Smooth muscle cell (in vitro differentiated cells): ENCODE measurements at regions not wholly inside any gene's neighbourhood (a gene's known extent, or its start where the extent isn't known, plus 50 kb on each side); places are given as distances from the start of the nearest gene placed in this dataset.
"Not testable (repeated sequence)": the region's sequence is repeated elsewhere in the genome, so short reads cannot be mapped to it uniquely, and the experiment has no call there.

ENCODE experiments used
- DNase-seq: peaks from one replicate; lab custom pipeline; 2025; ENCODE audit not compliant: unreplicated experiment; lab: John Stamatoyannopoulos, UW
- H2AFZ ChIP-seq: fragments of 200-600 bp; sonication (generic); 2 replicates; pipeline ENCODE4 v1.6.0; 2016; ENCODE audit warnings: antibody characterized with exemption, low read depth, mild to moderate bottlenecking
- H3F3A ChIP-seq: fragments of 200-600 bp; sonication (generic); 2 replicates; pipeline ENCODE4 v1.6.0; 2017; ENCODE audit warnings: antibody characterized with exemption, low read depth
- H3K27ac ChIP-seq: fragments of 200-600 bp; sonication (generic); 2 replicates; pipeline ENCODE4 v1.5.1; 2016; ENCODE audit warnings: low read depth, mild to moderate bottlenecking
- H3K27me3 ChIP-seq: fragments of 200-600 bp; sonication (generic); 2 replicates; pipeline ENCODE4 v1.6.1; 2016; ENCODE audit warnings: low read depth, mild to moderate bottlenecking
- H3K36me3 ChIP-seq: fragments of 200-600 bp; sonication (generic); 2 replicates; pipeline ENCODE4 v1.5.1; 2016; ENCODE audit warnings: low read depth
- H3K4me1 ChIP-seq: fragments of 200-600 bp; sonication (generic); 2 replicates; pipeline ENCODE4 v1.5.1; 2016; ENCODE audit warnings: low read depth
- H3K4me2 ChIP-seq: fragments of 200-600 bp; sonication (generic); 2 replicates; pipeline ENCODE4 v1.6.0; 2016; ENCODE audit warnings: mild to moderate bottlenecking
- H3K4me3 ChIP-seq: fragments of 200-600 bp; sonication (generic); 2 replicates; pipeline ENCODE4 v1.5.1; 2016; ENCODE audit warnings: mild to moderate bottlenecking
- H3K79me2 ChIP-seq: fragments of 200-600 bp; sonication (generic); 2 replicates; pipeline ENCODE4 v1.6.0; 2016; ENCODE audit warnings: low read depth, mild to moderate bottlenecking
- H3K9ac ChIP-seq: fragments of 200-600 bp; sonication (generic); 2 replicates; pipeline ENCODE4 v1.6.0; 2016; ENCODE audit warnings: low read depth
- H3K9me3 ChIP-seq: fragments of 200-600 bp; sonication (generic); replicated peaks from 2 replicates; pipeline ENCODE4 v1.5.1; 2016; ENCODE audit warnings: low read depth
- H4K20me1 ChIP-seq: fragments of 200-600 bp; sonication (generic); 2 replicates; pipeline ENCODE4 v1.6.0; 2016; ENCODE audit warnings: low read depth
- WGBS: methylation state at CpG from one replicate; pipeline ENCODE4 v1.1.7; 2016; ENCODE audit warnings: low lambda C conversion rate; 5-methylcytosine and 5-hydroxymethylcytosine counted together
- TF ChIP-seq, protein P1 (sequence below): fragments of 200-600 bp; sonication (generic); IDR thresholded peaks from 2 replicates; pipeline ENCODE4 v1.5.1; 2017; ENCODE audit warnings: borderline replicate concordance, mild to moderate bottlenecking, antibody characterized with exemption; ENCODE audit not compliant: insufficient read depth, poor library complexity, severe bottlenecking

DNA sequence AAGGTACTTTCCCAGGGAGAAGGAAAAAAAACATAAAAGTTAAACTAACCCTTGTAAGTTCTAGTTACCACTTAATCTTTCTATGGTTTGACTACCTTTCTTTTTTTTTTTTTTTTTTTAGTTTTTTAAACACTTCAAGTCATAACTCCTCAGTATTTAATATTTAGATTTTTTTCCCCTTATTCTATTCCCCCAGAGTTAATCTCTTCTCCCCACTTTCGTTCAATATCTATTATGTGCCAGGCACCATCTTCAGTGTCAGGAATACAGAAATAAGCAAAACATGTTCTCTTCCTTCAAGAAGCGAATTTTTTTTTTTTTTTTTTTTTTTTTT lies 62.0 kb upstream of the LOC128125822 start:
- H3K4me1 ChIP-seq, result no peaks in the 10 kb centered on the region
- H3F3A ChIP-seq, result no peaks in the 10 kb centered on the region
- DNase-seq, result no peak
- H3K27me3 ChIP-seq, result no peaks in the 10 kb centered on the region
- H3K36me3 ChIP-seq, result no peaks in the 10 kb centered on the region
- no peaks in the 10 kb centered on the region for H4K20me1 ChIP-seq
- no peak overlapping the region for H3K4me2 ChIP-seq
- 90% methylated on average over 2 of the region's 2 CpGs for WGBS
- no peaks in the 10 kb centered on the region for H3K79me2 ChIP-seq
- H3K27ac ChIP-seq, result no peak overlapping the region
- TF ChIP-seq, protein P1, sequence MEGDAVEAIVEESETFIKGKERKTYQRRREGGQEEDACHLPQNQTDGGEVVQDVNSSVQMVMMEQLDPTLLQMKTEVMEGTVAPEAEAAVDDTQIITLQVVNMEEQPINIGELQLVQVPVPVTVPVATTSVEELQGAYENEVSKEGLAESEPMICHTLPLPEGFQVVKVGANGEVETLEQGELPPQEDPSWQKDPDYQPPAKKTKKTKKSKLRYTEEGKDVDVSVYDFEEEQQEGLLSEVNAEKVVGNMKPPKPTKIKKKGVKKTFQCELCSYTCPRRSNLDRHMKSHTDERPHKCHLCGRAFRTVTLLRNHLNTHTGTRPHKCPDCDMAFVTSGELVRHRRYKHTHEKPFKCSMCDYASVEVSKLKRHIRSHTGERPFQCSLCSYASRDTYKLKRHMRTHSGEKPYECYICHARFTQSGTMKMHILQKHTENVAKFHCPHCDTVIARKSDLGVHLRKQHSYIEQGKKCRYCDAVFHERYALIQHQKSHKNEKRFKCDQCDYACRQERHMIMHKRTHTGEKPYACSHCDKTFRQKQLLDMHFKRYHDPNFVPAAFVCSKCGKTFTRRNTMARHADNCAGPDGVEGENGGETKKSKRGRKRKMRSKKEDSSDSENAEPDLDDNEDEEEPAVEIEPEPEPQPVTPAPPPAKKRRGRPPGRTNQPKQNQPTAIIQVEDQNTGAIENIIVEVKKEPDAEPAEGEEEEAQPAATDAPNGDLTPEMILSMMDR, result no peak
- H3K4me3 ChIP-seq, result no peak overlapping the region
- H3K9me3 ChIP-seq, result no peaks in the 10 kb centered on the region
- H3K9ac ChIP-seq, result no peak overlapping the region
- peak overlapping the region; percentile 36 for H2AFZ ChIP-seq

DNA sequence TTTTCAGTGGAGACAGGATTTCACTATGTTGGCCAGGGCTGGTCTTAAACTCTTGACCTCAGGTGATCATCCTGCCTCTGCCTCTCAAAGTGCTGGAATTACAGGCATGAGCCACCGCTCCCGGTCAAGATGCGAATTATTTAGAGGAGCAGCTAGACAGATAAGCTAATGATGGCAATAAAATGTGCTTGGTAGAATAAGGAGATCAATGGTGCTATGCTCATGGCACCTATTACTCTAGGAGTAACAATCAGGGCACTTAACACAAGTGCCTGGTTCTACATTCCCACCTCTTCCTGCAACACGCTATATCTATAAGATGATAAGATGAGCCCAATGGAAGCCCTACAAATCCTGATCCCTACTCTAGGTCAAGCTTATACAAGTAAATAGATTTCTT lies 61.4 kb upstream of the LOC128125822 start:
- no peaks in the 10 kb centered on the region for H3F3A ChIP-seq
- no peak overlapping the region for H3K27ac ChIP-seq
- H3K36me3 ChIP-seq, result no peaks in the 10 kb centered on the region
- H3K9me3 ChIP-seq, result no peaks in the 10 kb centered on the region
- no peaks in the 10 kb centered on the region for H4K20me1 ChIP-seq
- no peak overlapping the region for H2AFZ ChIP-seq
- no peaks in the 10 kb centered on the region for H3K79me2 ChIP-seq
- no peaks in the 10 kb centered on the region for H3K4me1 ChIP-seq
- no peaks in the 10 kb centered on the region for H3K27me3 ChIP-seq
- no peak overlapping the region for H3K4me3 ChIP-seq
- 87% methylated on average over 4 of the region's 4 CpGs for WGBS
- H3K9ac ChIP-seq, result no peak overlapping the region
- no peak for DNase-seq
- no peak overlapping the region for H3K4me2 ChIP-seq
- TF ChIP-seq, protein P1, result no peak

DNA sequence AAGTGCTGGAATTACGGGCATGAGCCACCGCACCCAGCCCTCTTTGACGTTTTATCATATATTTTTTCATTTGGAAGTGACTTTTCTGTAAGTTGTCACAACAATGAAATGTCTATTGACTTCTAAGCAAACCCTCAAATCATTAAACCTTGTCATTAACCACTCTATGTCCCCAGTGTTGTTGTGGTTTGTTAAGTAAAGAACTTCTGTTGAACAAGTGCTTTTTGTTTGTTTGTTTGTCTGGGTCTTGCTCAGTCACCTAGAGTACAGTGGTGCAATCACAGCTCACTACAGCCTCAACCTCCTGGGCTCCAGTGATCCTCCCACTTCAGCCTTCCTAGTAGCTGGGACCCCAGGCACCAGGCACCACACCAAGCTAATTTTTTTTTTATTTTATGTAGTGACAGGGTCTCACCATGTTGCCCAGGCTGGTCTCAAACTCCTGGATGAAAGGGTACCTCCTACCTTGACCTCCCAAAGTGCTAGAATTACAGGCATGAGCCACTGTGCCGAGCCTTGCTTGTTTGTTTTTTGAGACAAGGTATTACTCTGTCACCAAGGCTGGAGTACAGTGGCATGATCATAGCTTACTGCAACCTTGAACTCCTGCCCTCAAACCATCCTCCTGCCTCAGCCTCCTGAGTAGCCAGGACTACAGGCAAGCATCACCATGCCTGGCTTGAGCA lies 57.6 kb upstream of the LOC128125822 start:
- H3K79me2 ChIP-seq, result no peaks in the 10 kb centered on the region
- H3K4me3 ChIP-seq, result no peak overlapping the region
- no peaks in the 10 kb centered on the region for H3K9me3 ChIP-seq
- H3F3A ChIP-seq, result no peaks in the 10 kb centered on the region
- H2AFZ ChIP-seq, result no peak overlapping the region
- H3K4me1 ChIP-seq, result no peaks in the 10 kb centered on the region
- no peak overlapping the region for H3K27ac ChIP-seq
- WGBS, result 85% methylated on average over 4 of the region's 4 CpGs
- H4K20me1 ChIP-seq, result no peaks in the 10 kb centered on the region
- no peaks in the 10 kb centered on the region for H3K27me3 ChIP-seq
- no peaks in the 10 kb centered on the region for H3K36me3 ChIP-seq
- DNase-seq, result no peak
- H3K4me2 ChIP-seq, result no peak overlapping the region
- TF ChIP-seq, protein P1, result no peak
- H3K9ac ChIP-seq, result no peak overlapping the region

DNA sequence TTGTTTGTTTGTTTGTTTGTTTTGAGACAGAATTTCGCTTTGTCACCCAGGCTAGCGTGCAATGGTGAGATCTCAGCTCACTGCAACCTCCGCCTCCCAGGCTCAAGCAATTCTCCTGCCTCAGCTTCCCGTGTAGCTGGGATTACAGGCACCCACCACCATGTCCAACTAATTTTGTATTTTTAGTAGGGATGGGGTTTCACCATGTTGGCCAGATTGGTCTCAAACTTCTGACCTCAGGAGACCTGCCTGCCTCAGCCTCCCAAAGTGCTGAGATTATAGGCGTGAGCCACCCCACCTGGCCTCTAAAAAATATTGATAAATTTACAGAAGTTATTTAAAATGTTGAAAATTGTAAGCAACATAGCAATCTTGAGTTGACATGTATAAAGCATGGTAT lies 57.1 kb upstream of the LOC128125822 start:
- not testable (repeated sequence) for H3F3A ChIP-seq, H3K9me3 ChIP-seq, H3K36me3 ChIP-seq, DNase-seq, H2AFZ ChIP-seq, H4K20me1 ChIP-seq, H3K9ac ChIP-seq, H3K27me3 ChIP-seq, H3K4me2 ChIP-seq, H3K27ac ChIP-seq, H3K4me1 ChIP-seq, H3K79me2 ChIP-seq, H3K4me3 ChIP-seq
- WGBS, result 92% methylated on average over 5 of the region's 5 CpGs
